ENCODE measurements at regions not wholly inside any gene's neighbourhood (a gene's known extent, or its start where the extent isn't known, plus 50 kb on each side); places are given as distances from the start of the nearest gene placed in this dataset.

DNA sequence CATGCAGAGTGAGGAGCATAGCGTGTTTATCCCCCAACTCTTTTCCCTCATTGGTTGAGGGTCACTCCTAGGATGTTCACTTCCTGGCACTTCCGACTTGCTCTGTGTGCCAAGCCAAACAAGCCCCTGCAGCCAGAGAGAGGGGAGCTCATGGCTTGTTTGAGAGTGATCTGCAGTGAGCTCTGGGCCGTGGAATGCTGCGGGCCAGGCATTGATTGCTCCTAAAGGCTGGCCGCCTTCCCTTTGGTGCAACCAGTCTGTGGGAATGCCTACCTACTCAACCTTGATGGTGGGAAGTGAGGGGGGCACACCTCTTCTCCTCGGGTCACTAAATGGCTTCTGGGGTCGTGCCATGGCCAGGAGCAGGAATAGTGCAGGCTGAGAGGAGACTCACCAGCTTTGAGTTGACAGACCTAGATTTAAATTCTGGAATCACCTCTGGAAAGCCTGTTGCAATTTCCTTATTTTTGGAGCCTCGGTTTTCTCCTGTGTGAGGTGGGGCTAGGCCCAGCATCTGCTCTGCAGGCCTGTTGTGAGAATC, 152.0 kb upstream of the STX18 start:
- TF ChIP-seq, protein P1, sequence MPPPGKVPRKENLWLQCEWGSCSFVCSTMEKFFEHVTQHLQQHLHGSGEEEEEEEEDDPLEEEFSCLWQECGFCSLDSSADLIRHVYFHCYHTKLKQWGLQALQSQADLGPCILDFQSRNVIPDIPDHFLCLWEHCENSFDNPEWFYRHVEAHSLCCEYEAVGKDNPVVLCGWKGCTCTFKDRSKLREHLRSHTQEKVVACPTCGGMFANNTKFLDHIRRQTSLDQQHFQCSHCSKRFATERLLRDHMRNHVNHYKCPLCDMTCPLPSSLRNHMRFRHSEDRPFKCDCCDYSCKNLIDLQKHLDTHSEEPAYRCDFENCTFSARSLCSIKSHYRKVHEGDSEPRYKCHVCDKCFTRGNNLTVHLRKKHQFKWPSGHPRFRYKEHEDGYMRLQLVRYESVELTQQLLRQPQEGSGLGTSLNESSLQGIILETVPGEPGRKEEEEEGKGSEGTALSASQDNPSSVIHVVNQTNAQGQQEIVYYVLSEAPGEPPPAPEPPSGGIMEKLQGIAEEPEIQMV (tag; conservative IDR thresholded peaks at IDR 0.05; ENCODE audit: low read depth) = no peak
- TF ChIP-seq RCOR1 (IDR thresholded peaks at IDR 0.05; ENCODE audit: borderline replicate concordance in 1 of 2, low read depth in 2 of 2, low read length in 2 of 2) = no peak
- TF ChIP-seq POU5F1 (IDR thresholded peaks at IDR 0.05; ENCODE audit: borderline replicate concordance, low read depth, low read length, partially characterized antibody) = no peak
- TF ChIP-seq, protein P2, sequence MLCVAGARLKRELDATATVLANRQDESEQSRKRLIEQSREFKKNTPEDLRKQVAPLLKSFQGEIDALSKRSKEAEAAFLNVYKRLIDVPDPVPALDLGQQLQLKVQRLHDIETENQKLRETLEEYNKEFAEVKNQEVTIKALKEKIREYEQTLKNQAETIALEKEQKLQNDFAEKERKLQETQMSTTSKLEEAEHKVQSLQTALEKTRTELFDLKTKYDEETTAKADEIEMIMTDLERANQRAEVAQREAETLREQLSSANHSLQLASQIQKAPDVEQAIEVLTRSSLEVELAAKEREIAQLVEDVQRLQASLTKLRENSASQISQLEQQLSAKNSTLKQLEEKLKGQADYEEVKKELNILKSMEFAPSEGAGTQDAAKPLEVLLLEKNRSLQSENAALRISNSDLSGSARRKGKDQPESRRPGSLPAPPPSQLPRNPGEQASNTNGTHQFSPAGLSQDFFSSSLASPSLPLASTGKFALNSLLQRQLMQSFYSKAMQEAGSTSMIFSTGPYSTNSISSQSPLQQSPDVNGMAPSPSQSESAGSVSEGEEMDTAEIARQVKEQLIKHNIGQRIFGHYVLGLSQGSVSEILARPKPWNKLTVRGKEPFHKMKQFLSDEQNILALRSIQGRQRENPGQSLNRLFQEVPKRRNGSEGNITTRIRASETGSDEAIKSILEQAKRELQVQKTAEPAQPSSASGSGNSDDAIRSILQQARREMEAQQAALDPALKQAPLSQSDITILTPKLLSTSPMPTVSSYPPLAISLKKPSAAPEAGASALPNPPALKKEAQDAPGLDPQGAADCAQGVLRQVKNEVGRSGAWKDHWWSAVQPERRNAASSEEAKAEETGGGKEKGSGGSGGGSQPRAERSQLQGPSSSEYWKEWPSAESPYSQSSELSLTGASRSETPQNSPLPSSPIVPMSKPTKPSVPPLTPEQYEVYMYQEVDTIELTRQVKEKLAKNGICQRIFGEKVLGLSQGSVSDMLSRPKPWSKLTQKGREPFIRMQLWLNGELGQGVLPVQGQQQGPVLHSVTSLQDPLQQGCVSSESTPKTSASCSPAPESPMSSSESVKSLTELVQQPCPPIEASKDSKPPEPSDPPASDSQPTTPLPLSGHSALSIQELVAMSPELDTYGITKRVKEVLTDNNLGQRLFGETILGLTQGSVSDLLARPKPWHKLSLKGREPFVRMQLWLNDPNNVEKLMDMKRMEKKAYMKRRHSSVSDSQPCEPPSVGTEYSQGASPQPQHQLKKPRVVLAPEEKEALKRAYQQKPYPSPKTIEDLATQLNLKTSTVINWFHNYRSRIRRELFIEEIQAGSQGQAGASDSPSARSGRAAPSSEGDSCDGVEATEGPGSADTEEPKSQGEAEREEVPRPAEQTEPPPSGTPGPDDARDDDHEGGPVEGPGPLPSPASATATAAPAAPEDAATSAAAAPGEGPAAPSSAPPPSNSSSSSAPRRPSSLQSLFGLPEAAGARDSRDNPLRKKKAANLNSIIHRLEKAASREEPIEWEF (CRISPR knock-in tag; IDR thresholded peaks at IDR 0.05) = no peak
- no peak for TF ChIP-seq LARP7 (IDR thresholded peaks at IDR 0.05)
- TF ChIP-seq ZNF232 (CRISPR knock-in tag; IDR thresholded peaks at IDR 0.05) = no peak
- TF ChIP-seq LEF1 (IDR thresholded peaks at IDR 0.05) = no peak
- no peak for TF ChIP-seq CHD4 (IDR thresholded peaks at IDR 0.05; ENCODE audit: insufficient read depth, insufficient replicate concordance, low read depth, low read length, poor library complexity, severe bottlenecking)

Measured in K562 (cell line).